Stimulated activated naive CD8-positive, alpha-beta T cell treated with anti-CD3 and anti-CD28 coated beads, Interleukin-15, Interleukin-2, amounts not matched to agents 100 ng/mL and 50 ng/mL, for 24 hours (primary cell): ENCODE measurements at regions not wholly inside any gene's neighbourhood (a gene's known extent, or its start where the extent isn't known, plus 50 kb on each side); places are given as distances from the start of the nearest gene placed in this dataset.
"Not testable (repeated sequence)": the region's sequence is repeated elsewhere in the genome, so short reads cannot be mapped to it uniquely, and the experiment has no call there.

Source experiments
- H3K27ac Mint-ChIP-seq: one replicate; pipeline ENCODE4 v1.8.0; 2021; ENCODE audit warnings: mild to moderate bottlenecking, mixed read lengths
- H3K27me3 Mint-ChIP-seq: one replicate; pipeline ENCODE4 v1.8.0; 2021; ENCODE audit warnings: mixed read lengths
- H3K36me3 Mint-ChIP-seq: one replicate; pipeline ENCODE4 v1.8.0; 2021; ENCODE audit warnings: low read depth, mixed read lengths
- H3K4me1 Mint-ChIP-seq: one replicate; pipeline ENCODE4 v1.8.0; 2021; ENCODE audit warnings: low read depth, mixed read lengths
- H3K4me3 Mint-ChIP-seq: one replicate; pipeline ENCODE4 v1.8.0; 2021; ENCODE audit warnings: mild to moderate bottlenecking, mixed read lengths
- H3K9me3 Mint-ChIP-seq: one replicate; pipeline ENCODE4 v1.8.0; 2021; ENCODE audit warnings: mixed read lengths

DNA sequence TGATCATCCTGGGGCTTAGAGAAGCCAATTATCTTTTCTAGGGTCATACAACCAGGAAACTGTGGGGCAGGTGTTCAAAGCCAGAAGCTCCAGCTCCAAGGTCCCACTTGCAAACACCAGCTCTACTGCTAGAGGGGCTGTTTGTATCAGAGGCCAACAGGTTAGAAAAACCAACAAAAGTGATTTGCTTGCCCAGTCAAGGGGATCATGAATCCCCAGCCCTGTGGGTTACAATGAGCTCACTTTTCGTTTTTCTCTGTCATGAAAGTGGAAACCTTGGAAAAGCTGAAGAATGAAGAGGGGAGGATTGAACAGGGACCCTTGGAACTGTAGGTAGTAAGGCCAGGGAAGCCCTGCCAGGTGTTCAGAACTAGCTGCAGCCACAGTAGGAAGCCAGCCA, 119.2 kb downstream of the SPP2 start:
- H3K4me3 Mint-ChIP-seq, result no peak overlapping the region
- H3K9me3 Mint-ChIP-seq, result no peaks in the 10 kb centered on the region
- H3K27me3 Mint-ChIP-seq, result no peaks in the 10 kb centered on the region
- no peak overlapping the region for H3K27ac Mint-ChIP-seq
- peaks cover 10% of the 10 kb centered on the region for H3K4me1 Mint-ChIP-seq
- H3K36me3 Mint-ChIP-seq, result no peaks in the 10 kb centered on the region

DNA sequence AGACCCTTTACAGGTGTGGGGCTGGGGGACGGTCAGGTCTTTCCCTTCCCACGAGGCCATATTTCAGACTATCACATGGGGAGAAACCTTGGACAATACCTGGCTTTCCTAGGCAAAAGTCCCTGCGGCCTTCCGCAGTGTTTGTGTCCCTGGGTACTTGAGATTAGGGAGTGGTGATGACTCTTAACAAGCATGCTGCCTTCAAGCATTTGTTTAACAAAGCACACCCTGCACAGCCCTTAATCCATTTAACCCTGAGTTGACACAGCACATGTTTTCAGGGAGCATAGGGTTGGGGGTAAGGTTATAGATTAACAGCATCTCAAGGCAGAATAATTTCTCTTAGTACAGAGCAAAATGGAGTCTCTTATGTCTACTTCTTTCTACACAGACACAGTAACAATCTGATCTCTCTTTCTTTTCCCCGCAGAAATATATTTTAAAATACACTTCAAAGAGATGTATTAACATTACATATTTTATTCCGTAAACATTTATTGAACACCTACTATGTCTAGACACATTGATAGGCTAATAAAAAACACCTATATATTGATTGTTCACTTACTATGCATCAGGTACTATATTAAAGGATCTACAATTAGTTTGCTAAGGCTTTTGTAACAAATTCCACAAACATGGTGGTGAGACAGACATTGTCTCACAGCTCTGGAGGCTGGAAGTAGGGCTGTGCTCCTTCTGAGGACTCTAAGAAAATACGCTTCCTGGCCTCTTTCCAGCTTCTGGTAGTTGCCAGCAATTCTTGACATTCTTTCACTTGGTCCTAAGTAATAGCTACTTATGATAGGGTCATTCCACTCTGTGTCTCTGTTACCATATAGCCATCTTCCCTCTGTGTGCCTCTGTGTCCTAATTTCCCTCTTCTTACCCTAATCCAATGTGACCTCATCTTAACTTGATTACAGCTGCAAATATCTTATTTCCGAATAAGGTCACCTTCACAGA, 118.4 kb downstream of the SPP2 start:
- not testable (repeated sequence) for H3K27me3 Mint-ChIP-seq, H3K9me3 Mint-ChIP-seq, H3K36me3 Mint-ChIP-seq, H3K27ac Mint-ChIP-seq, H3K4me3 Mint-ChIP-seq
- H3K4me1 Mint-ChIP-seq, result peaks cover 18% of the 10 kb centered on the region

DNA sequence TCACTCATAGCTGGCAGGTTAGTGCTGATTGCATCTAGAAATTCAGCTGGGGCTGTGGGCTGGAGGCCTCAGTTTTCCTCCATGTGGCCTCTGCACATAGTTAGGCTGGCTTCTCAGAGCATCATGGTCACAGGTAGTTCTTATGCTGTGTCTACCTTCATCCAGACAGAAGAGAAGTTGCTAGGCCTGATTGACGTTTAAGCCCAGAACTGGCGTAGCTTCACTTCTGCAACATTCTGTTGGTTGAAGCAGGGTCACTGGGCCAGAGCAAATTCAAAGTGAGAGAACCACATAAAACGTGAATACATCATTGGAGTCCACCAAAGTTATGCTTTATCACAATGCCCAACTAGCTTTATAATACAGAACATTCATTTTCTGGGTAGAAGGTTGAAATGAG, 116.0 kb downstream of the SPP2 start:
- Mint-ChIP-seq H3K9me3 (no peaks in the 10 kb centered on the region), H3K36me3 (no peaks in the 10 kb centered on the region), H3K27ac (no peak overlapping the region), H3K27me3 (no peaks in the 10 kb centered on the region), H3K4me3 (no peak overlapping the region), H3K4me1 (peaks cover 26% of the 10 kb centered on the region)

DNA sequence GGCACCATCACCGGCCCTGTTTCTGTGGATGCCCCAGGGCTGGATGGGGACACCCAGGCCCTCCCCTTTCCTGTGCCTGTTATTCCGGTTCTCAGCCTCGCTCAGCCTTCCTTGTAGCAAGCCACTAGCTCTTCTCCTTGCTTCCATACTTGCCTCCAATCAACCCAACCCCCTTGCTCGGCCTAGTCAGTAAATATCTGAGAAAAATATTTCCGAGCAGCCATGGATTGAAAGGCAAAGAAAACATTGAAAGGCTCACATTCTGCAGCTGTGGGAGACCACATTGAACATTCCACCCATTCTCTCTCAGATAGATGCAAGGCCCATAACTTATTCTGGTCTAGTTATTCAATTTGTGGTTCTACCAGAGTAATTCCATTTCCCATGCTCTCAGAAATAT, 114.9 kb downstream of the SPP2 start:
- Mint-ChIP-seq H3K27ac (no peak overlapping the region), H3K4me3 (no peak overlapping the region), H3K36me3 (no peaks in the 10 kb centered on the region), H3K27me3 (no peaks in the 10 kb centered on the region), H3K4me1 (peaks cover 26% of the 10 kb centered on the region), H3K9me3 (no peaks in the 10 kb centered on the region)

DNA sequence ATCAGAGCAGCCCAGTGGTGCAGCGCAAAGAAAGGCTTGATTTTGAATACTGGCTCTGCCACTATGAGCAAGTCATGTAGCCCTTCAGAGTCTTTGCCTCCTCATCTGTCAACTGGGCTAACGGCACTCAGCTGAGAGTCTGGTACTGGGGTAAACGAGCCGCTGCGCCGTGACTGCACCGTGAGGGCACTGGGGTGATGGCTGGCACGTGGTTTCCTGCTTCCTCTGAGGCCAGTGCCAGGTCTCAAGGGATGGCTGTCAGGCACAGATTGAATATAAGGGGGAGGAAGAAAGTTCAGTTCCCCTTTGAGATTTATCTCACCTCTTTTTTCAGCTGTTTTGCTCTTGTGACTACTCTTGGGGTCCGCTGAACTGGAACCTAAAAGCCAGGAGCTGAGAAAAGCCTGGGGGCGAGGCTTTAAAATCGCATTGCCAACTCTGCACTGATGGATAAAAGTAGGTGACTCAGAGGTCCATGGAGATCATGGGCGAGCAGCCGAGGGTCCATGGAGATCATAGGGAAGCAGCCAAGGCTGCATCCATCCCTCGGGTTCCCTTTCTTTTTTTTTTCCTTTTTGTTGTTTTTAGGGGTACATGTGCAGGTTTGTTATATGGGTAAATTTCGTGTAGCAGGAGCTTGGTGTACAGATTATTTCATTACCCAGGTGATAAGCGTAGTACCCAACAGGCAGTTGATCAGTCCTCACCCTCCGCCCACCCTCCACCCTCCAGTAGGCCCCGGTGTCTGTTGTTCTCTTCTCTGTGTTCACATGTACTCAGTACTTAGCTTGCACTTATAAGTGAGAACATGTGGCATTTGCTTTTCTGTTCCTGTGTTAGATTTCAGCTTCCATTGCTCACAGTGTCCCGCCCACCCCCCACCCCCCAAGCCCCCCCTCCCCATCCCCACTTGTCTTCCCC, 114.3 kb downstream of the SPP2 start:
- H3K4me3 Mint-ChIP-seq, result no peak overlapping the region
- no peak overlapping the region for H3K27ac Mint-ChIP-seq
- no peaks in the 10 kb centered on the region for H3K36me3 Mint-ChIP-seq
- H3K9me3 Mint-ChIP-seq, result no peaks in the 10 kb centered on the region
- H3K27me3 Mint-ChIP-seq, result no peaks in the 10 kb centered on the region
- peaks cover 26% of the 10 kb centered on the region for H3K4me1 Mint-ChIP-seq

DNA sequence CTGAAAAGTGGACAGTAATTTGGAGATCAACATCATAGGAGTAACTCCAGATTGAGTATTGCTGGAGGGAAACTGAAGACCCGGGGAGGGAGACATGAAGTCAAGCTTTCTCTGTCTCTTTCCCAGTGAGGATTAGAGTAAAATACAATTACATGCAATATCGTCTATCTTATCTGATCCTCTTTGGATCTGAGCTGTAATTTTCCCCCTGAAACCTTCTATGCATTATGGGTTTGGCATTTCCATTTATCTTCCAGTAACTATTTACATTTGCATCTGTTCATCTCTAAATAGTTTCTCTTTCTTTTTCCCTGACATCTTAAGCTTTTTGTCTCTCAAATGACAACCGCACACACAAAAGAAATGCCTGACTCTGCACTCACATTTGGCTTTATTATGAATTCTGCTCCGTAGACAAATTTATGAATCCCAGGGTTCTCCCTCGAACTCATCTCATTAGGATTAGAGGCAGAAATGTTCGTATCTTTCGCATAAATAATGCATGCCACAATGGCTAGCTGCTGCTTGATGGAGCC, 113.1 kb downstream of the SPP2 start:
- no peak overlapping the region for H3K4me3 Mint-ChIP-seq
- no peak overlapping the region for H3K27ac Mint-ChIP-seq
- H3K9me3 Mint-ChIP-seq, result no peaks in the 10 kb centered on the region
- H3K4me1 Mint-ChIP-seq, result peaks cover 26% of the 10 kb centered on the region
- H3K27me3 Mint-ChIP-seq, result no peaks in the 10 kb centered on the region
- no peaks in the 10 kb centered on the region for H3K36me3 Mint-ChIP-seq

DNA sequence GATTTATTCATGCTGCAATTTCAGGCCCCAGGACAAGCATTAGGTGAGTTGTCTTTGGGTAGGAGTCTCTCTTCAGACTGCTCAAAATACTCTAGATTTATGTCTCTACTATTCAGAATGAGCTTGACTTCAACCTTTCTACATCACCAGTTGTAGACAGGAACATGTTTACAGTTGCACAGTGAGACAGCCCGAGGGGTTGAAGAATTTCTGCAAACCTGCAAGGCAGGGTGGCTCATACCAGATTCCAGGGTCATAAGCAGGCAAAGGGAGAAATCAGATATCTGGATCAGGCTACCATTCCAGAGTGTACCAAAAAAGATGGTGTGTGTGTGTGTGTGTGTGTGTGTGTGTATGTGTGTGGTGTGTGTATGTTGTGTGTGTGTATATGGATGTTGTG, 112.4 kb downstream of the SPP2 start:
- no peak overlapping the region for H3K27ac Mint-ChIP-seq
- no peaks in the 10 kb centered on the region for H3K9me3 Mint-ChIP-seq
- H3K36me3 Mint-ChIP-seq, result no peaks in the 10 kb centered on the region
- peaks cover 26% of the 10 kb centered on the region for H3K4me1 Mint-ChIP-seq
- no peak overlapping the region for H3K4me3 Mint-ChIP-seq
- peaks cover 4% of the 10 kb centered on the region for H3K27me3 Mint-ChIP-seq

DNA sequence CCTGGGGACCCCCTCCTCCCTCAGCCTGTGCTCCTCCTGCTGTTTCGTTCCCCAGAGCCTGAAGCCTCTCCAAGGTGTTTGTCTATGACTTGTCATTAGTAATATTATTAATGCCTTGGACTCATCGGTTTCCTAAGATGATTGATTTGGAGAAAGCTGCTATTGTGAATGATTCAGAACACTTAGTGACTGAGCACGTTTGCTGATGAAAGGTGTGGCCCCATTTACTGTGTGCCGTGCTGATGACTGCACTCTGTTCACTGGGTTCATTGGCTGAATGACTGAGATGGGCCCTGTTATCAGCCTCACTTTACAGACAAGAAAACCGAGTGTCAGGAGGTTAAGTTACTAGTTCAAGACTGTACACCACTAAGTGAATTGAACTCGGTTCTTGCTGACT, 111.4 kb downstream of the SPP2 start:
- Mint-ChIP-seq H3K36me3 (no peaks in the 10 kb centered on the region), H3K27ac (no peak overlapping the region), H3K9me3 (no peaks in the 10 kb centered on the region), H3K4me3 (no peak overlapping the region), H3K4me1 (peaks cover 26% of the 10 kb centered on the region), H3K27me3 (peaks cover 4% of the 10 kb centered on the region)

DNA sequence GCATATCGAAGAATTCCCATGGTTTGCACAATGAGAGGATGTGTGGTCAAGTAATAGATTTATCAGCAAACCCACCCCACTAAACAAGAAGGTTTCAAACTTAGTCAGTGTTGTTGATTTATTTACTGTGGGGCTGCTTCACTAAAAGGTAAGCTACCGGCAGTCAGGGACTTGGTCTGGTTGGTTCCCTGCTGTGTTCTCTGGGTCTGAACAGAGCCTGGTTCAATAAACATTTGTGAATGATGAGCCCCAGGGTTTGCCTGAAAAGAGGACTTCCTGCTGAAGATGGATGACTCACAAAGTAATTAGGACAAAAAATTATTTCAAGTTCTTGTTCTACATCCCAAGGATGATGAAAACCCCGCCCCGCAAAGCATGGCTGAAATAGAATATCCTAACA, 108.3 kb downstream of the SPP2 start:
- Mint-ChIP-seq H3K27ac (no peak overlapping the region), H3K27me3 (peaks cover 4% of the 10 kb centered on the region), H3K4me3 (no peak overlapping the region), H3K4me1 (peaks cover 7% of the 10 kb centered on the region), H3K36me3 (no peaks in the 10 kb centered on the region), H3K9me3 (no peaks in the 10 kb centered on the region)

DNA sequence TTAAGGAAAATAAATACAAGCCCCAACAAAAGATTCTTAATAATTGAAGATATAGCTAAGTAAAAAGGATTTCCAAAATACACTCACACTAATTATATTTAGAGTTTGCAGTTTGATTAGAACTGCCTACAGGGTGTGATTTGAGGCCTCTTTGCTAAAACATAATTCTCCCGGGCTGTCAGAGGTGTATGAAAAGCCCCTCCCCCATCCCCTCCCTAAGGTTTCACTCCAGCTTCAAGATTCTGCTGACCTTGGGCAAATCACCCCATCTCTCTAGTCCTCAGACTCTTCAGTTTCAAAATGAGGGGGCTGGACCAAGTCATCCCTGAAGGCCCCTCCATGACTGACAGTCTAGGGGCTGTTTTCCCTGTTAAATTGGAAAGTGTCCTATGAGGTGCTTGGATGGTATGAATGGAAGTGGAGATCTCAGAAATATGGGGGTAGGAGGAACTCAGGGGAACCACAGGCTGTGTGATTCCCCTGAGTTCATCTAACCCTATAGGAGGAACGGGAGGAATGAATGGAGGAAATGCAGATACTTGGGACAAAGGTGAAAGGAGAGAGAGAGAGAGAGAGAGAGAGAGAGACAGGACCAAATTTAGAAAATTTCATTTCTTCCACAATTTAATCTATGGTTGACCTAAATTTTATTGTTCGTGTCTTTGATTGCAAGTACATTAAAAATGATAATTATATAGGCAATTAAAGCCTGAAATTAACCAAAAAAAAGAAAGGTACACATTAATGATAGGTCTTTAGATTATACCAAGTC, 107.5 kb downstream of the SPP2 start:
- Mint-ChIP-seq H3K4me3 (no peak overlapping the region), H3K27ac (peak overlapping the region; percentile 15), H3K27me3 (peaks cover 4% of the 10 kb centered on the region), H3K4me1 (peaks cover under 1% of the 10 kb centered on the region), H3K36me3 (no peaks in the 10 kb centered on the region), H3K9me3 (no peaks in the 10 kb centered on the region)

DNA sequence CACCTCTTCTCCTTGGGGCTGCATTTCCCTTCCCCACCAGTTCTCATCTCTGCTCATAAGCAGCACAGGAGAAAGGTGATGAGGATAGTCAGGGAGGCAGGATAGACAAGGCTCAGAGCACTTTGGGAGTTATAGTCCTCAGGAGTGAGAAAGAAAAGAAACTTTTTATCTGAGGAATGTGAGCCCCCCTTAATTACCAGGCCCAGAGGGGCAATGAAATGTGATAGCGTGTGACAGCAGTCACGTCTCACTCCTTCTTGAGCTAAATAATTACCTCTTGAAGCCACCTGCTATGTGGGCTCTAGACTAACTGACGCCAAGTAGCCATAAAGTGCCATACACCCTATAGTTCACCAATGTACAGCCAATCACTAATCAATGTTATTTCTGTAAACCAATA, 105.8 kb downstream of the SPP2 start:
- no peaks in the 10 kb centered on the region for H3K36me3 Mint-ChIP-seq
- H3K4me3 Mint-ChIP-seq, result no peak overlapping the region
- no peaks in the 10 kb centered on the region for H3K4me1 Mint-ChIP-seq
- H3K27me3 Mint-ChIP-seq, result peaks cover 4% of the 10 kb centered on the region
- H3K9me3 Mint-ChIP-seq, result no peaks in the 10 kb centered on the region
- H3K27ac Mint-ChIP-seq, result no peak overlapping the region

DNA sequence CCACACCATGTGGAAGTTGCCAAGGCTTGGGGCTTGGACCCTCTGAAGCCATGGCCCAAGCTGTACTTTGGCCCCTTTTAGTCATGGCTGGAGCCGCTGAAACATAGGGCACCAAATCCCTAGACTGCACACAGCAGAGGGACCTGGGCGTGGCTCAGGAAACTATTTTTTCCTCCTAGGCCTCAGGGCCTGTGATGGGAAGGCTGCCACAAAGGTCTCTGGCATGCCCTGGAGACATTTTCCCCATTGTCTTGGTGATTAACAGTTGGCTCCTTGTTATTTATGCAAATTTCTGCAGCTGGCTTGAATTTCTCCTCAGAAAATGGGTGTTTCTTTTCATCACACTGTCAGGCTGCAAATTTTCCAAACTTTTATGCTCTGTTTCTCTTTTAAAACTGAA, 102.3 kb downstream of the SPP2 start:
- H3K4me1 Mint-ChIP-seq, result peaks cover 16% of the 10 kb centered on the region
- H3K9me3 Mint-ChIP-seq, H3K27me3 Mint-ChIP-seq, H3K4me3 Mint-ChIP-seq, H3K36me3 Mint-ChIP-seq, H3K27ac Mint-ChIP-seq: not testable (repeated sequence)

DNA sequence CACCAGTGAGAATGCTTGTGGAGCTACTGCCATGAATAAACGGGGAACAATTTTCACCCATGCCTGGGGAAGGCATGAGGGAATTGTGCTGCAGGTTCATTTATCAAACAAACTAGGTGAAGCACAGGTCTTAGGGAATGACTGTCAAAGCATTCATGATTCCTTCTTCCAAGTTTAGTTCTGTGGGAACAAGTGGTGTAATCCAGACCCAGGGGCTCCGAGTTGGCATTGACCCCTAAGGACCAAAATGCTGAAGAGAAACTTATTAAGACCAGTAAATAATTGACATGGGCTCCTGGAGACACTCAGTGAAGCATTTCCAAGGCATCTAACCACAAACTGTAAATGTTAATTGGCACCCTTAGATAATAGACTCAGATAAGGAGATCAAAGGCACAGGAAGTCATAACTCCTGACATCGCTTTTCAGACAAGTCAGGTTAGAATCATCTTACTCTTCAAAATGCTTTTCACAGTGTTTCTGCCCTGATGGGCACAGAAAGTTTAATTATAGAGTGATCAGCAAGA, 96.9 kb downstream of the SPP2 start:
- no peaks in the 10 kb centered on the region for H3K27me3 Mint-ChIP-seq
- no peak overlapping the region for H3K4me3 Mint-ChIP-seq
- no peaks in the 10 kb centered on the region for H3K36me3 Mint-ChIP-seq
- no peaks in the 10 kb centered on the region for H3K9me3 Mint-ChIP-seq
- H3K27ac Mint-ChIP-seq, result peak overlapping the region; percentile 18
- peaks cover 42% of the 10 kb centered on the region for H3K4me1 Mint-ChIP-seq

DNA sequence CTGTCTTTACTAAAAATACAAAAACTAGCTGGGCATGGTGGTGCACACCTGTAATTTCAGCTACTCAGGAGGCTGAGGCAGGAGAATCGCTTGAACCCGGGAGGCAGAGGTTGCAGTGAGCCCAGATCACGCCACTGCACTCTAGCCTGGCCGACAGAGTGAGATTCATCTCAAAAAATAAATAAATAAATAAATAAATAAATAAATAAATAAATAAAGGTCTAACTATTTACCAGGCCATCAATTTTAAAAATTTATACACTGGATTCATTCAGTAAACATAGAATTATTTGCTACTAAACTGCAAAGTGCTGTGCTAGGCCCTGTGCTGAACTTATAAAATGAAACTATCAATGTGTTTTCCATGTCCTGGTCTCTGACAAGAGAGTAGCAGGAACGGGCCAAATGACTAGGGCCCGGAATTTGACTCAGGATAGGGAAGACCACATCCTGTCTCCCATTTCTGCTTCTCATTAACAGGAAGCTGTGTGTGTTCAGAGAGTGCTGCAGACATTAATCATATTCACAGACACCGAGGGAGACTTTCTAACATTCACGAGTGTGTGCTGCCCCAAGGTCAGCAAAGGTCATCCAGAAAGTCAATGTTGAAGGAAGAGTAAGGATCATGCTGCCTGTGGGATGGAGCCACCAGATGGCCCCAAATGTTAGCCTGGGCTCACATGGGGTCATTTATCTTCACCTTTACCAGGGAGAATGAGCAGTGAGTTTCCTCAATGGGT, 95.8 kb downstream of the SPP2 start:
- Mint-ChIP-seq H3K9me3 (no peaks in the 10 kb centered on the region), H3K27ac (peak overlapping the region; percentile 73), H3K27me3 (no peaks in the 10 kb centered on the region), H3K4me1 (peaks cover 42% of the 10 kb centered on the region), H3K36me3 (no peaks in the 10 kb centered on the region), H3K4me3 (no peak overlapping the region)
